Lung (tissue), 11 donors: ENCODE measurements at regions not wholly inside any gene's neighbourhood (a gene's known extent, or its start where the extent isn't known, plus 50 kb on each side); places are given as distances from the start of the nearest gene placed in this dataset.

Experiments
- ATAC-seq: fragments of 200-7000 bp; cut with Tn5 transposase; one replicate; pipeline ENCODE4 v1.9.1; 2020; ENCODE audit warnings: moderate number of reproducible peaks; ENCODE audit not compliant: insufficient read depth, low FRiP score
- DNase-seq, 3 donors: peaks; one replicate each; pipeline ENCODE4 v3.0.0-alpha.2; 2013 to 2017
- H3K27ac ChIP-seq, 2 donors: one replicate each; pipeline ENCODE4 v1.5.1; 2013; ENCODE audit warnings: mild to moderate bottlenecking in 2 of 2, moderate library complexity in 2 of 2, control low read depth in 1 of 2, inconsistent platforms in 1 of 2, low read depth in 1 of 2, low read length in 1 of 2
- H3K27me3 ChIP-seq, 3 donors: one replicate each; pipeline ENCODE4 v1.5.1; 2013; ENCODE audit warnings: low read length in 2 of 3; ENCODE audit not compliant: control insufficient read depth in 3 of 3, insufficient read depth in 3 of 3
- H3K36me3 ChIP-seq, 4 donors: one replicate each; pipeline ENCODE4 v1.5.1; 2013; ENCODE audit warnings: low read length in 4 of 4, mild to moderate bottlenecking in 1 of 4, moderate library complexity in 1 of 4; ENCODE audit not compliant: control insufficient read depth in 4 of 4, insufficient read depth in 4 of 4
- H3K4me1 ChIP-seq, 5 donors: one replicate each; pipeline ENCODE4 v1.5.1; 2013; ENCODE audit warnings: low read length in 5 of 5, mild to moderate bottlenecking in 2 of 5, moderate library complexity in 1 of 5; ENCODE audit not compliant: control insufficient read depth in 5 of 5, insufficient read depth in 5 of 5
- H3K4me3 ChIP-seq: one replicate; pipeline ENCODE4 v1.5.1; 2013; ENCODE audit warnings: mild to moderate bottlenecking, control low read depth, moderate library complexity
- H3K9ac ChIP-seq, 2 donors: one replicate each; pipeline ENCODE4 v1.5.1; 2013; ENCODE audit warnings: low read length in 2 of 2, control low read depth in 1 of 2; ENCODE audit not compliant: insufficient read depth in 1 of 2
- H3K9me3 ChIP-seq, 4 donors: one replicate each; pipeline ENCODE4 v1.5.1; 2013; ENCODE audit warnings: low read length in 3 of 4, mild to moderate bottlenecking in 1 of 4, moderate library complexity in 1 of 4; ENCODE audit not compliant: control insufficient read depth in 4 of 4, insufficient read depth in 3 of 4
- WGBS, 2 donors: extraction: QIAGEN DNeasy Blood & Tissue Kit; methylation state at CpG; one replicate each; pipeline ENCODE4 v1.1.7; 2013; 5-methylcytosine and 5-hydroxymethylcytosine counted together
- TF ChIP-seq, protein P1 (sequence below): IDR thresholded peaks from 2 replicates; pipeline ENCODE4 v1.5.1; 2012; ENCODE audit warnings: mild to moderate bottlenecking; ENCODE audit errors: control extremely low read depth, extremely low read depth
- donor health status: control.
- donor health status: control.
- donor health status: Bipolar disorder and iron deficiency.
- donor health status: healthy.
- donor health status: DM: yes; HTN: yes; CAD: no.

DNA sequence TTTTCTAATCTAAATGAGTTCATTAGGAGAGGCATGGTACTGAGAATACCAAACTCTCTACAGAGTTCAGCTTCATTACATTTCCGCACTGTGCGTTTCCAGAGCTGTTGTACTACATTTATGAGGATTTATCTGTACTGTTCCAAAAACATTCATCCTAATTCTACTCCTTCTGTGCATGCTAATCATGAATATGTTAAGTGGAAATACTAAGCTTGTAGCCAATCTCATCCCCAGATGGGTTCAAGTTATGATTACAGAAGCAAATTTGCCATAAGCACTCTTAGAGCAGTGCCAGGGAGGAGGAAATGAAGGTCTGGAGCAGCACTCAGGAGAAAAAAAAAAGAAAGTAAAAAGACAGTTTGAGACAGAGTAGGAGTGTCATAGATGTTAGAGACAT is 544.3 kb downstream of the GBE1 start:
- 91 to 96% methylated on average over 2 of the region's 2 CpGs for WGBS, 2 donors
- TF ChIP-seq, protein P1, sequence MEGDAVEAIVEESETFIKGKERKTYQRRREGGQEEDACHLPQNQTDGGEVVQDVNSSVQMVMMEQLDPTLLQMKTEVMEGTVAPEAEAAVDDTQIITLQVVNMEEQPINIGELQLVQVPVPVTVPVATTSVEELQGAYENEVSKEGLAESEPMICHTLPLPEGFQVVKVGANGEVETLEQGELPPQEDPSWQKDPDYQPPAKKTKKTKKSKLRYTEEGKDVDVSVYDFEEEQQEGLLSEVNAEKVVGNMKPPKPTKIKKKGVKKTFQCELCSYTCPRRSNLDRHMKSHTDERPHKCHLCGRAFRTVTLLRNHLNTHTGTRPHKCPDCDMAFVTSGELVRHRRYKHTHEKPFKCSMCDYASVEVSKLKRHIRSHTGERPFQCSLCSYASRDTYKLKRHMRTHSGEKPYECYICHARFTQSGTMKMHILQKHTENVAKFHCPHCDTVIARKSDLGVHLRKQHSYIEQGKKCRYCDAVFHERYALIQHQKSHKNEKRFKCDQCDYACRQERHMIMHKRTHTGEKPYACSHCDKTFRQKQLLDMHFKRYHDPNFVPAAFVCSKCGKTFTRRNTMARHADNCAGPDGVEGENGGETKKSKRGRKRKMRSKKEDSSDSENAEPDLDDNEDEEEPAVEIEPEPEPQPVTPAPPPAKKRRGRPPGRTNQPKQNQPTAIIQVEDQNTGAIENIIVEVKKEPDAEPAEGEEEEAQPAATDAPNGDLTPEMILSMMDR: no peak
- no peak overlapping the region for H3K4me3 ChIP-seq
- no peaks in the 10 kb centered on the region for H3K27me3 ChIP-seq
- ATAC-seq: no peak
- no peak overlapping the region for H3K9ac ChIP-seq
- no peaks in the 10 kb centered on the region for H3K9me3 ChIP-seq
- H3K27ac ChIP-seq: no peak overlapping the region
- no peak for DNase-seq
- no peaks in the 10 kb centered on the region for H3K36me3 ChIP-seq
- H3K4me1 ChIP-seq: no peaks in the 10 kb centered on the region

DNA sequence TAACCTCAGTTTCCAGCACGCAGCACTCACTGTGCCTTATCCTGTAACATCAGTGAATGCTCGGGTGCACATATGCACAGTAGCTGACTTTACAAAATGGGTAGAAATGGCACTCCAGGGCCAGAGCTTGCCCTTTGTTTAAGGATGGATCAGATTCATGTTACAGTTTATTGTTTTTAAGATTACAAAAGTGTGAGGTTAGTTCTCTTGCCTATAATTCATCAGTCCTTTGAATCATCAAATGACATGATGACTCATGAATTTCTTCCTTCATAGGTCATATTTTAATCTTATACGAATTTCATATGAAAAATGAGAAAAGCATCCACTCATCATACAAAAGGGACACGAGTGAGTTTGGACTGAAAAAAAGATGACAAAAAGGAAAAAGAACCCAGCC is 545.3 kb downstream of the GBE1 start:
- no peak overlapping the region for H3K9ac ChIP-seq
- no peaks in the 10 kb centered on the region for H3K9me3 ChIP-seq
- TF ChIP-seq, protein P1: no peak
- no peak for ATAC-seq
- no peak overlapping the region for H3K4me3 ChIP-seq
- H3K27ac ChIP-seq: no peak overlapping the region
- H3K27me3 ChIP-seq: no peaks in the 10 kb centered on the region
- WGBS, 2 donors: 59 to 66% methylated on average over 4 of the region's 4 CpGs
- no peaks in the 10 kb centered on the region for H3K36me3 ChIP-seq
- H3K4me1 ChIP-seq: no peaks in the 10 kb centered on the region
- DNase-seq: no peak

DNA sequence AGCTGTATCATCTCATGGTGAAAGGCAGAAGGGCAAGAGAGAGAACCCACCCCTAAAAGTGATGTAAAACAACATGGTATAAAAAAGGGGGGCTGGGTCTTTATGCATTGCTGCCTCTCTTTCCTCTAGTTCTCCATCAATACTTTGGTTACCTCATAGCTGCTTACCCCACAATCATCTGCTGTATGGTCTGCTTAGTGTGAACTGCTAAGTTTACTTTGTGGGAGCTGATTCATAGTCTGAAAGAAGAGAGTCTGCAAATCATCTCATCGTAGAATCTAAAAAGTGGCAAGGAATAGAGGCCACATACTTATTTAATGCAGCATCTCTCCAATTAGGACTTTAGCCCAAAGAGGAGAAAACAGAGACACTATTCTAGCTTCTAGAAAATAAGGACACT is 546.8 kb downstream of the GBE1 start:
- no peak for DNase-seq
- Histone ChIP-seq H3K9me3 (no peaks in the 10 kb centered on the region), H3K27me3 (no peaks in the 10 kb centered on the region), H3K9ac (no peak overlapping the region), H3K4me3 (no peak overlapping the region), H3K4me1 (no peaks in the 10 kb centered on the region), H3K36me3 (no peaks in the 10 kb centered on the region), H3K27ac (no peak overlapping the region)
- 90 to 93% methylated on average over 1 of the region's 1 CpG for WGBS, 2 donors
- ATAC-seq: no peak
- TF ChIP-seq, protein P1: no peak

DNA sequence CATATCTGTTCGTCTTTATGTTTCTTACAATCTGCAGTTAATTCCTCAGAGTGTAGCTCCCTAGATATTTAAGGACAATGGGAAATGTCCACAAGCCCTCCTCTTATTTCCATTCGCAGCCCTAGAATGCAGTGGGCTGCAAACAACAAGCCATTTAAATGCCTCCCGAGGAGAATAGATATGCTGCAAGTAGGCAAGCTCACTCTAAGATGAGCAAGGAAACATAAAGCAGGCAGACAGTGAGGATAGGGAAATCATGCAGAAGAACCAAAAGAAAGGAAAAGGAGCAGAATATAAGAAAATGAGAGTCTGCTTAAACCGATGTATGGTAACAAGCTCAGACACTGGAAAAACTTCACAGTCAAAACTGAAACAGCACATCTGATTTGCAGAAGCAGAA is 561.9 kb downstream of the GBE1 start:
- H3K4me3 ChIP-seq: no peak overlapping the region
- TF ChIP-seq, protein P1: no peak
- 40 to 60% methylated on average over 4 of the region's 4 CpGs for WGBS, 2 donors
- H3K27me3 ChIP-seq: no peaks in the 10 kb centered on the region
- H3K9ac ChIP-seq: no peak overlapping the region
- H3K9me3 ChIP-seq: no peaks in the 10 kb centered on the region
- H3K27ac ChIP-seq: no peak overlapping the region
- H3K36me3 ChIP-seq: no peaks in the 10 kb centered on the region
- no peaks in the 10 kb centered on the region for H3K4me1 ChIP-seq
- no peak for DNase-seq
- ATAC-seq: no peak
